Nephron progenitor cell (in vitro differentiated cells): ENCODE measurements at regions not wholly inside any gene's neighbourhood (a gene's known extent, or its start where the extent isn't known, plus 50 kb on each side); places are given as distances from the start of the nearest gene placed in this dataset.

Experiments used
- DNase-seq: peaks from one replicate; pipeline ENCODE4 v3.0.0; 2021
- H3K27ac Mint-ChIP-seq: 2 replicates; pipeline ENCODE4 v1.8.0; 2021; ENCODE audit warnings: mild to moderate bottlenecking, moderate library complexity, mixed read lengths
- H3K27me3 Mint-ChIP-seq: 2 replicates; pipeline ENCODE4 v1.8.0; 2021; ENCODE audit warnings: mild to moderate bottlenecking, low read depth, mixed read lengths; ENCODE audit not compliant: poor library complexity
- H3K36me3 Mint-ChIP-seq: 2 replicates; pipeline ENCODE4 v1.8.0; 2021; ENCODE audit warnings: low read depth, mixed read lengths
- H3K4me1 Mint-ChIP-seq: 2 replicates; pipeline ENCODE4 v1.8.0; 2021; ENCODE audit warnings: mixed read lengths
- H3K4me3 Mint-ChIP-seq: 2 replicates; pipeline ENCODE4 v1.8.0; 2021; ENCODE audit warnings: mild to moderate bottlenecking, moderate library complexity, mixed read lengths
- H3K9me3 Mint-ChIP-seq: 2 replicates; pipeline ENCODE4 v1.8.0; 2021; ENCODE audit warnings: mild to moderate bottlenecking, moderate library complexity, mixed read lengths
- TF ChIP-seq, protein P1 (sequence below): fragments of 200-600 bp; sonication (generic); IDR thresholded peaks from 2 replicates; pipeline ENCODE4 v1.5.0; 2021; ENCODE audit warnings: antibody characterized with exemption

GRCh38 chr11:11173316-11174025, 179.6 kb downstream of the CSNK2A3 start:
- H3K27me3 Mint-ChIP-seq, result peaks cover 14% of the 10 kb centered on the region
- H3K36me3 Mint-ChIP-seq, result no peaks in the 10 kb centered on the region
- no peak overlapping the region for H3K4me3 Mint-ChIP-seq
- TF ChIP-seq, protein P1, sequence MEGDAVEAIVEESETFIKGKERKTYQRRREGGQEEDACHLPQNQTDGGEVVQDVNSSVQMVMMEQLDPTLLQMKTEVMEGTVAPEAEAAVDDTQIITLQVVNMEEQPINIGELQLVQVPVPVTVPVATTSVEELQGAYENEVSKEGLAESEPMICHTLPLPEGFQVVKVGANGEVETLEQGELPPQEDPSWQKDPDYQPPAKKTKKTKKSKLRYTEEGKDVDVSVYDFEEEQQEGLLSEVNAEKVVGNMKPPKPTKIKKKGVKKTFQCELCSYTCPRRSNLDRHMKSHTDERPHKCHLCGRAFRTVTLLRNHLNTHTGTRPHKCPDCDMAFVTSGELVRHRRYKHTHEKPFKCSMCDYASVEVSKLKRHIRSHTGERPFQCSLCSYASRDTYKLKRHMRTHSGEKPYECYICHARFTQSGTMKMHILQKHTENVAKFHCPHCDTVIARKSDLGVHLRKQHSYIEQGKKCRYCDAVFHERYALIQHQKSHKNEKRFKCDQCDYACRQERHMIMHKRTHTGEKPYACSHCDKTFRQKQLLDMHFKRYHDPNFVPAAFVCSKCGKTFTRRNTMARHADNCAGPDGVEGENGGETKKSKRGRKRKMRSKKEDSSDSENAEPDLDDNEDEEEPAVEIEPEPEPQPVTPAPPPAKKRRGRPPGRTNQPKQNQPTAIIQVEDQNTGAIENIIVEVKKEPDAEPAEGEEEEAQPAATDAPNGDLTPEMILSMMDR, result no peak
- H3K9me3 Mint-ChIP-seq, result peaks cover 25% of the 10 kb centered on the region
- DNase-seq, result no peak
- H3K27ac Mint-ChIP-seq, result no peak overlapping the region
- peaks cover 13% of the 10 kb centered on the region for H3K4me1 Mint-ChIP-seq

- Mint-ChIP-seq H3K4me3 (no peak overlapping the region), H3K27me3 (peaks cover 14% of the 10 kb centered on the region), H3K9me3 (peaks cover 25% of the 10 kb centered on the region), H3K27ac (no peak overlapping the region), H3K4me1 (peaks cover 13% of the 10 kb centered on the region), H3K36me3 (no peaks in the 10 kb centered on the region)
- TF ChIP-seq, protein P1, result no peak
- no peak for DNase-seq
Measured at GRCh38 chr11:11171854-11172253, 181.2 kb downstream of the CSNK2A3 start.

DNA sequence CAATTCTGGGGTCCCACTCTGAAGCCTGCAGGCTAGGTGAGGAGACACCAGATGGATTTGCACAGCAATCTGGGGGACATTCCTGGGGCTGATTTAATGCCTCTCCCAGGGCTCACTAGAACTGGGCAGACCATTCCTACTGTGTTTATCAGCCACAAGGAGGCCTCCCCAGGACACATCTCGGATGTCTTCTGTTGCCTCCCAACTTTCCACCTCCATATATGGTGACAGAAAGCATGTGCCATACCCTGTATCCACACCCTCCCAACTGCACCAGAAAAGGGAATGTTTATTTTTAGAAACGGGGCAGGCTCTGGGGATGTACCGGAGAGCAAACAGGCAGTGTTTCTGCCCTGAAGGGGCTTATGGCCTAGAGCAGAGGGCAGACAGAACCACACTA, 181.8 kb downstream of the CSNK2A3 start:
- Mint-ChIP-seq H3K9me3 (peaks cover 25% of the 10 kb centered on the region), H3K27me3 (peaks cover 12% of the 10 kb centered on the region), H3K27ac (peak overlapping the region; percentile 88), H3K36me3 (no peaks in the 10 kb centered on the region), H3K4me1 (peaks cover 13% of the 10 kb centered on the region), H3K4me3 (no peak overlapping the region)
- no peak for DNase-seq
- TF ChIP-seq, protein P1, result no peak

- TF ChIP-seq, protein P1, result no peak
- no peak overlapping the region for H3K27ac Mint-ChIP-seq
- no peak for DNase-seq
- peaks cover 25% of the 10 kb centered on the region for H3K9me3 Mint-ChIP-seq
- peaks cover 13% of the 10 kb centered on the region for H3K4me1 Mint-ChIP-seq
- no peaks in the 10 kb centered on the region for H3K36me3 Mint-ChIP-seq
- H3K4me3 Mint-ChIP-seq, result no peak overlapping the region
- H3K27me3 Mint-ChIP-seq, result peaks cover 10% of the 10 kb centered on the region
Measured at GRCh38 chr11:11170352-11171084, 182.5 kb downstream of the CSNK2A3 start.

DNA sequence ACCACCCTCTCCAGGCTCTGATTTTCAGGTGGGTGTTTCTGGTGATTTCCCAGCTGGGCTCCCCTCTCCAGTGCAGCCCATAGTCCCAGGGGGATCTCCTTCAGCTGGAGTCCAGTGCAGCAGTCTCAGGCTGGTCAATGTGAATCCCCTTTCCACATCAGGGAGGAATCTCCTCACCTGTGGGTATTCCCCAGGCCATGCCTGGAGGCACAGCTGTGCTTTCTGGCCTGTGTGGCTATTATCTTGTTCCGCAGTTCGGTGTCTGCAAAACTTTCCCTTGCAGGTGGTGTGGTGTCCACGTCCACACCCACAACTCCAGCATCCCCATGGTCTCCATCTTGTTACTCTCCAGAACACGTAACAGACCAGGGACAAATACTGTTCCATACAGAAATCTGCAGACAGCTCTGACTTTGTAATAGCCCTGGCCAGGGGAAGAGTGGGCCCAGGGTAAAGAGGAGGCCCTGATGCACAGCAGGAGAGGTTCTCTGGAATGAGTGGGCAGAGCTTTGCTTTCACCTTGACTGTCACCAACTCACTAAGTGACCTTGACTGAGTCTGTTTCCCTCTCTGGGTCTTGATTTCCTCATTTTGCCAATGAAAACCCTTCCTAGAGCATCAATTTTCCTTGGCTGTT, 183.2 kb downstream of the CSNK2A3 start:
- H3K27ac Mint-ChIP-seq, result no peak overlapping the region
- H3K27me3 Mint-ChIP-seq, result peaks cover 10% of the 10 kb centered on the region
- H3K36me3 Mint-ChIP-seq, result no peaks in the 10 kb centered on the region
- peaks cover 23% of the 10 kb centered on the region for H3K9me3 Mint-ChIP-seq
- DNase-seq, result no peak
- TF ChIP-seq, protein P1, result no peak
- no peak overlapping the region for H3K4me3 Mint-ChIP-seq
- peaks cover 13% of the 10 kb centered on the region for H3K4me1 Mint-ChIP-seq
